ENCODE measurements at regions not wholly inside any gene's neighbourhood (a gene's known extent, or its start where the extent isn't known, plus 50 kb on each side); places are given as distances from the start of the nearest gene placed in this dataset.

GRCh38 chr2:21281384-21281783, 157.6 kb downstream of the TDRD15 start:
- Mint-ChIP-seq H3K4me3 (no peak overlapping the region), H3K9me3 (no peaks in the 10 kb centered on the region), H3K36me3 (no peaks in the 10 kb centered on the region), H3K4me1 (ENCODE audit: unreplicated experiment) (peaks cover 28% of the 10 kb centered on the region), H3K27ac (peak overlapping the region; percentile 35), H3K27me3 (peaks cover 15% of the 10 kb centered on the region)
- TF ChIP-seq CTCF (conservative IDR thresholded peaks at IDR 0.05), result no peak
- no peak for DNase-seq (ENCODE audit: extremely low spot score, unreplicated experiment)

DNA sequence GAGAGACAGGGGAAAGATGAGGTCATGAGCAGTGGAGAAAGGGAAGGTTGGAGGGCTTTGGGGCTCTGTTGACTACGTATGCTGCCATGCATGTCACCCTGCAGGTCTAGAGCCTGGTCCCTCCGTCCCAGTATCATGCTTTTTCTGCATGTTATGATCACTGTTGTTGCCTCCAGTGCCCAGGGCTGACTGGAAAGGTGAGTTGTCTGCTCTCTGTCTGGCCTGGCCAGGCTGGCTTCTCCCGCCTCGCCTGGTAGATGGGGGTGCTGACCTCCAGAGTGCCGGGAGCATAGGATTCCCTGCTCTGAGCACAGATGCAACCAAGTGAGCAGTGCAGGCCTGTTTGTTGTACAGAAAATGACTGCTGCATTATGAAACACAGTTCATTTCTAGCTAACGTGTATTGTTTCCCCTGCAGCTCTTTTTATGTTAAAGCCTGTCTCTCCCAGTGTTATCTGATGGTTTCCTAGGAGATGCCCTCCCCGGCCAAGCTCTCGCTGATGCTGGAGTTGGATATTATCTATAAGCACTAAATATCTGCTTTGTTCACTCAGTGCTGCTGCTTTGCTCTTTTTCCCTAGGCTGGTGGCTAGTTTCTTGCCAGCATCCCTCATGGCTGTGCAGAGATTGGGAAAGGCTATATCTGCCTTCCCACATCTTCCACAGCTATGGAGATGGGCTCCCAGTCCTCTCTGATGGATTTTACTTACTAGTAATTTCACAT, 158.2 kb downstream of the TDRD15 start:
- DNase-seq (ENCODE audit: extremely low spot score, unreplicated experiment), result no peak
- H3K9me3 Mint-ChIP-seq, result no peaks in the 10 kb centered on the region
- peaks cover 28% of the 10 kb centered on the region for H3K4me1 Mint-ChIP-seq (ENCODE audit: unreplicated experiment)
- H3K36me3 Mint-ChIP-seq, result no peaks in the 10 kb centered on the region
- peak overlapping the region; percentile 35 for H3K27ac Mint-ChIP-seq
- H3K27me3 Mint-ChIP-seq, result peaks cover 15% of the 10 kb centered on the region
- H3K4me3 Mint-ChIP-seq, result no peak overlapping the region
- TF ChIP-seq CTCF (conservative IDR thresholded peaks at IDR 0.05), result no peak

GRCh38 chr2:21282515-21282898, 158.7 kb downstream of the TDRD15 start:
- TF ChIP-seq CTCF (conservative IDR thresholded peaks at IDR 0.05), result no peak
- Mint-ChIP-seq H3K36me3 (no peaks in the 10 kb centered on the region), H3K4me1 (ENCODE audit: unreplicated experiment) (peaks cover 23% of the 10 kb centered on the region)

DNA sequence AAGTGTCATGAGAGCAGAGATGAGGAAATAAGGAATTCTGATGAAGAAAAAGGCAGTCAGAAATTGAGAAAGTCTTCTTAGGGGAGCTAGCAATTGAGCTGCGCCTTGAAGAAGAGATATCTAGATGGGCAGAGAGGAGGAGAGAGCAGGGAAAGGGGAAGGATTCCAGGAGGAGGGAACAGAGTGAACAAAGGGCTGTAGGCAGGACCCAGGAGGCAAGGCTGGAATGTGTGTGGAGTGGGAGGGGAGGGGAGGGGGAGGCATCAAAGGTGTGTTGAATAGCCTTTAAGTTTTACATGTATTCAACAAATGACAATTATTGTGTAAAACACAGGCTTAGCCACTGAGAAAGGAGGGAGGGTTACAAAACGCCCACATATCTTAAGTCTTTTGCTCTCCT, 164.5 kb downstream of the TDRD15 start:
- no peak for TF ChIP-seq CTCF (conservative IDR thresholded peaks at IDR 0.05)
- DNase-seq (ENCODE audit: extremely low spot score, unreplicated experiment), result no peak
- H3K36me3 Mint-ChIP-seq, result no peaks in the 10 kb centered on the region
- H3K4me1 Mint-ChIP-seq (ENCODE audit: unreplicated experiment), result peaks cover 9% of the 10 kb centered on the region
- H3K27ac Mint-ChIP-seq, result no peak overlapping the region
- no peaks in the 10 kb centered on the region for H3K27me3 Mint-ChIP-seq
- H3K9me3 Mint-ChIP-seq, result no peaks in the 10 kb centered on the region
- peak overlapping the region; percentile 1 for H3K4me3 Mint-ChIP-seq

More at GRCh38 chr2:21282515-21282898, 158.7 kb downstream of the TDRD15 start:
- Mint-ChIP-seq H3K4me3 (no peak overlapping the region), H3K27me3 (peaks cover 13% of the 10 kb centered on the region), H3K27ac (peak overlapping the region; percentile 17), H3K9me3 (no peaks in the 10 kb centered on the region)
- no peak for DNase-seq (ENCODE audit: extremely low spot score, unreplicated experiment)

- no peaks in the 10 kb centered on the region for H3K9me3 Mint-ChIP-seq
- no peak overlapping the region for H3K27ac Mint-ChIP-seq
- no peak for DNase-seq (ENCODE audit: extremely low spot score, unreplicated experiment)
- H3K36me3 Mint-ChIP-seq, result no peaks in the 10 kb centered on the region
- no peak for TF ChIP-seq CTCF (conservative IDR thresholded peaks at IDR 0.05)
- peaks cover 9% of the 10 kb centered on the region for H3K4me1 Mint-ChIP-seq (ENCODE audit: unreplicated experiment)
- no peaks in the 10 kb centered on the region for H3K27me3 Mint-ChIP-seq
- H3K4me3 Mint-ChIP-seq, result no peak overlapping the region
Measured at GRCh38 chr2:21288739-21289520, 165.2 kb downstream of the TDRD15 start.
